NCI-H2227 (cell line): ENCODE measurements at regions not wholly inside any gene's neighbourhood (a gene's known extent, or its start where the extent isn't known, plus 50 kb on each side); places are given as distances from the start of the nearest gene placed in this dataset.

Source experiments
- DNase-seq: peaks from one replicate; lab custom pipeline; 2025; ENCODE audit not compliant: unreplicated experiment; lab: John Stamatoyannopoulos, UW

- DNase-seq: no peak
Measured at GRCh38 chr2:94939349-94939748, 68.1 kb downstream of the TEKT4 start.

- DNase-seq: no peak
Measured at GRCh38 chr2:94947097-94948016, 76.1 kb downstream of the TEKT4 start.

GRCh38 chr2:94955702-94956101 is 69.8 kb upstream of the MAL start:
- no peak for DNase-seq

GRCh38 chr2:94956797-94957391 is 68.6 kb upstream of the MAL start:
- peak; percentile 40 for DNase-seq

- no peak for DNase-seq
Measured at GRCh38 chr2:94958245-94958644, 67.3 kb upstream of the MAL start.

- no peak for DNase-seq
Measured at GRCh38 chr2:94960266-94960665, 65.2 kb upstream of the MAL start.

- DNase-seq: no peak
Measured at GRCh38 chr2:94960751-94961150, 64.8 kb upstream of the MAL start.

- no peak for DNase-seq
Measured at GRCh38 chr2:94964193-94964592, 61.3 kb upstream of the MAL start.

- no peak for DNase-seq
Measured at GRCh38 chr2:94966689-94967088, 58.8 kb upstream of the MAL start.

- DNase-seq: no peak
Measured at GRCh38 chr2:94970353-94970752, 55.2 kb upstream of the MAL start.
